HepG2 (cell line): ENCODE measurements at regions not wholly inside any gene's neighbourhood (a gene's known extent, or its start where the extent isn't known, plus 50 kb on each side); places are given as distances from the start of the nearest gene placed in this dataset.

Experiments
- ATAC-seq: fragments of 200-7000 bp; cut with Tn5 transposase; 3 replicates; pipeline ENCODE4 v1.9.1; 2020; ENCODE audit warnings: mild to moderate bottlenecking, moderate library complexity
- BruUV-seq: library from RNA; stranded (reverse); fragments of 400-500 nt; replicated peaks from 2 replicates; lab custom pipeline; 2021; lab: Mats Ljungman, UMichigan
- CTCF ChIA-PET: fragments of 300-600 bp; formaldehyde crosslinking; extraction: SDS; loops from one replicate; lab custom pipeline; 2021; ENCODE audit warnings: low total read pairs, inconsistent platforms, low intra/inter-chr PET ratio; lab: Yijun Ruan, JAX
- POLR2A ChIA-PET: fragments of 350-600 bp; sonication (Branson Sonifier 250); formaldehyde crosslinking; loops from one replicate; lab custom pipeline; 2020; ENCODE audit warnings: antibody characterized with exemption, inconsistent platforms; lab: Yijun Ruan, JAX
- DNase-seq: peaks from one replicate; pipeline ENCODE4 v3.0.0-alpha.2; 2015; ENCODE audit warnings: low spot score
- FAIRE-seq: peaks from 3 replicates; lab custom pipeline; 2011; peaks lifted over from hg19 to GRCh38; lab: Jason Lieb, UNC
- H2AFZ ChIP-seq: one replicate; pipeline ENCODE4 v1.6.1; 2011; ENCODE audit warnings: low read length, inconsistent platforms
- H3K27ac ChIP-seq: fragments of 300-600 bp; 3 replicates; pipeline ENCODE4 v1.8.0; 2011; ENCODE audit warnings: mixed run types, mild to moderate bottlenecking, mixed read lengths, low read length, inconsistent platforms; ENCODE audit not compliant: insufficient read depth; ENCODE audit errors: extremely low read length
- H3K27me3 ChIP-seq, 2 experiments: fragments of 200-600 bp in 1 of 2; 2 replicates in 1 of 2; 3 replicates in 1 of 2; pipeline versions ENCODE4 v1.6.0 to v1.8.0; 2011; ENCODE audit warnings: low read length in 2 of 2, mild to moderate bottlenecking in 2 of 2, moderate library complexity in 2 of 2, inconsistent platforms in 1 of 2; ENCODE audit not compliant: insufficient read depth in 2 of 2, control insufficient read depth in 1 of 2
- H3K36me3 ChIP-seq, 2 experiments: fragments of 200-600 bp in 1 of 2; replicated peaks in 1 of 2; 2 replicates in 1 of 2; 3 replicates in 1 of 2; pipeline versions ENCODE4 v1.5.1 to v1.8.0; 2011; ENCODE audit warnings: low read length in 2 of 2, inconsistent platforms in 1 of 2; ENCODE audit not compliant: insufficient read depth in 2 of 2, control insufficient read depth in 1 of 2
- H3K4me1 ChIP-seq: 2 replicates; pipeline ENCODE4 v1.5.1; 2012; ENCODE audit warnings: low read length, inconsistent platforms; ENCODE audit not compliant: insufficient read depth
- H3K4me2 ChIP-seq: 2 replicates; pipeline ENCODE4 v1.6.0; 2011; ENCODE audit warnings: low read depth, low read length, inconsistent platforms
- H3K4me3 ChIP-seq, 3 experiments: fragments of 200-600 bp in 1 of 3; sonication (generic), shearing (Covaris generic) in 1 of 3; replicated peaks in 1 of 3; 2 replicates each; pipeline ENCODE4 v1.5.1; 2011 to 2016; ENCODE audit warnings: low read length in 3 of 3, inconsistent platforms in 2 of 3, low read depth in 2 of 3, mild to moderate bottlenecking in 2 of 3, control low read depth in 1 of 3, mixed read lengths in 1 of 3; ENCODE audit not compliant: insufficient read depth in 1 of 3
- H3K79me2 ChIP-seq: one replicate; pipeline ENCODE4 v1.6.1; 2011; ENCODE audit warnings: low read length, inconsistent platforms; ENCODE audit not compliant: insufficient read depth
- H3K9ac ChIP-seq: 2 replicates; pipeline ENCODE4 v1.6.0; 2011; ENCODE audit warnings: mild to moderate bottlenecking, low read depth, low read length, inconsistent platforms; ENCODE audit not compliant: insufficient read depth
- H3K9me3 ChIP-seq: 2 replicates; pipeline ENCODE4 v1.5.1; 2012; ENCODE audit warnings: mild to moderate bottlenecking, low read length
- H4K20me1 ChIP-seq: 2 replicates; pipeline ENCODE4 v1.6.0; 2011; ENCODE audit warnings: inconsistent platforms, mild to moderate bottlenecking, low read length, moderate library complexity; ENCODE audit not compliant: insufficient read depth
- BCL6 ChIP-seq: IDR thresholded peaks from 2 replicates; pipeline ENCODE4 v1.6.1; 2016; ENCODE audit warnings: missing genetic modification reagents, missing compliant biosample characterization
- HNRNPK ChIP-seq: fragments of 200-400 bp; formaldehyde crosslinking; IDR thresholded peaks from 2 replicates; pipeline ENCODE4 v1.6.1; 2018; ENCODE audit warnings: low read length, low read depth, moderate library complexity, mild to moderate bottlenecking; ENCODE audit not compliant: poor library complexity, severe bottlenecking
- KLF13 ChIP-seq: sonication (generic); formaldehyde crosslinking; IDR thresholded peaks from 2 replicates; pipeline ENCODE4 v1.4.0; 2020; ENCODE audit warnings: mild to moderate bottlenecking, missing genetic modification reagents
- KLF9 ChIP-seq: IDR thresholded peaks from 2 replicates; pipeline ENCODE4 v1.6.1; 2016; ENCODE audit warnings: low read depth
- MLXIP ChIP-seq: sonication (generic); formaldehyde crosslinking; IDR thresholded peaks from 2 replicates; pipeline ENCODE4 v1.9.0; 2021; ENCODE audit warnings: missing genetic modification reagents, borderline replicate concordance
- NFATC3 ChIP-seq: sonication (generic); formaldehyde crosslinking; IDR thresholded peaks from 2 replicates; pipeline ENCODE4 v1.5.1; 2020; ENCODE audit warnings: mild to moderate bottlenecking, missing genetic modification reagents
- NKX3-1 ChIP-seq: sonication (generic); formaldehyde crosslinking; IDR thresholded peaks from 2 replicates; pipeline ENCODE4 v1.5.0; 2020; ENCODE audit warnings: missing genetic modification reagents
- SMYD3 ChIP-seq: sonication (generic); formaldehyde crosslinking; IDR thresholded peaks from 2 replicates; pipeline ENCODE4 v1.8.1; 2023; ENCODE audit warnings: mild to moderate bottlenecking, missing genetic modification reagents
- SSRP1 ChIP-seq: IDR thresholded peaks from 2 replicates; pipeline ENCODE4 v1.6.1; 2016; ENCODE audit warnings: control low read depth
- SYNCRIP ChIP-seq: fragments of 200-400 bp; formaldehyde crosslinking; IDR thresholded peaks from 2 replicates; pipeline ENCODE4 v1.6.1; 2018; ENCODE audit warnings: mild to moderate bottlenecking, low read depth, low read length; ENCODE audit not compliant: insufficient read depth
- ZNF276 ChIP-seq: sonication (generic); formaldehyde crosslinking; IDR thresholded peaks from 2 replicates; pipeline ENCODE4 v1.4.0; 2020; ENCODE audit warnings: mild to moderate bottlenecking, low read depth, missing genetic modification reagents
- ZNF547 ChIP-seq: sonication (generic); formaldehyde crosslinking; IDR thresholded peaks from 2 replicates; pipeline ENCODE4 v1.5.1; 2020; ENCODE audit warnings: mild to moderate bottlenecking, missing genetic modification reagents
- ZNF557 ChIP-seq: sonication (generic); formaldehyde crosslinking; IDR thresholded peaks from 2 replicates; pipeline ENCODE4 v1.4.0; 2020; ENCODE audit warnings: missing genetic modification reagents
- ZNF615 ChIP-seq: sonication (generic); formaldehyde crosslinking; IDR thresholded peaks from 2 replicates; pipeline ENCODE4 v1.5.0; 2020; ENCODE audit warnings: mild to moderate bottlenecking, missing genetic modification reagents, borderline replicate concordance
- ZNF879 ChIP-seq: sonication (generic); formaldehyde crosslinking; IDR thresholded peaks from 2 replicates; pipeline ENCODE4 v1.8.1; 2023; ENCODE audit warnings: missing genetic modification reagents
- WGBS: methylation state at CpG from one replicate; pipeline ENCODE4 v1.1.6; 2017; ENCODE audit warnings: low lambda C conversion rate; 5-methylcytosine and 5-hydroxymethylcytosine counted together
- in situ Hi-C: cut with HindIII; loops from 2 replicates; pipeline ENCODE4 v1.10.0; 2017; ENCODE audit warnings: low pct_unique_long_range_greater_than_20kb; ENCODE audit not compliant: extremely low pct_ligation_motif_present
- intact Hi-C: fragments of 100-400 bp; cut with micrococcal nuclease; formaldehyde crosslinking; loops from one replicate; pipeline ENCODE4 v1.10.0; 2022; ENCODE audit not compliant: unreplicated experiment
- TF ChIP-seq, protein P1 (sequence below): IDR thresholded peaks from 2 replicates; pipeline ENCODE4 v1.6.1; 2016; ENCODE audit warnings: mild to moderate bottlenecking, missing biosample characterization, missing genetic modification reagents

DNA sequence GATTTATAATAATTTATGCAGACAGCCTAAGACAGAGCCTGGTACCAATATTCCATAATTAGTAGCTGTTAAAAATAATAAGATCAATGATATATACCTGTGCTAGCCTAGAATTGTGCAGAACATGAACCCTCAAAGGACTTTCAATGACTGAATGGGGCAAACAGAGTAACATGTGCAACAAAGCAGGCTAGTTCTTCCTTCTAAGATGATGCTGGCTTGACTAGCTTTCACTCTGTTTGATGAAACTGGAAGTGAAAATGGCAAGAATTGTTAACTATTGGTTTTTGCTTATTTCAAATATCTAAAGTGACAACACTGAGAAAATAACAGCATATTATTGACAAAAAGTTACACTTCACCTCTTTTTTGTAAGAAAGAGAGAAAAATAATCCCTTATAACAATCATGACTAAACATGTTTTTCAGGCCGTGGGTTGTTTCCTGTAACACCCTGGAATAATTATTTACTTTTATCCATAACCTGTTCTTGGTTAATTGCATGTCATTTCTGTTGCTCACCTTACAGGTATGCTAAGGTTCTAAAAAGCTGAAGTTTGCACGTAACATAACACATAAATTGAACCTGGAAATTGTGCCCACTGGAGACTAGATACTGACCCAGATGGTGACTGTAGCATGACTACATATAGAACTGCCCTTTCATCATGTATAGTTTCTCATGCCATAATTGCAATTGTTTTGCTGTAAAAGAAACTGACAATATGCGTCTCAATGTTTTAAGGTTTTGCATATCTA, 108.7 kb downstream of the C18orf54 start:
- intact Hi-C loops (no loop called here), in situ Hi-C loops (no loop called here)
- no peak overlapping the region for H2AFZ ChIP-seq
- no peaks in the 10 kb centered on the region for H3K27me3 ChIP-seq
- no peaks in the 10 kb centered on the region for H3K36me3 ChIP-seq
- H3K4me3 ChIP-seq: no peak overlapping the region
- no peaks in the 10 kb centered on the region for H3K9me3 ChIP-seq
- no peak for TF ChIP-seq SSRP1 (CRISPR knock-in tag)
- no peak for TF ChIP-seq ZNF276 (CRISPR knock-in tag)
- no peak for TF ChIP-seq HNRNPK
- no peak for TF ChIP-seq KLF13 (CRISPR knock-in tag)
- no peak for TF ChIP-seq BCL6
- no peak for TF ChIP-seq ZNF615
- TF ChIP-seq MLXIP: no peak
- TF ChIP-seq NFATC3 (CRISPR knock-in tag): no peak
- no peak for TF ChIP-seq ZNF547 (CRISPR knock-in tag)
- no peak for TF ChIP-seq SMYD3 (CRISPR knock-in tag)
- TF ChIP-seq NKX3-1 (CRISPR knock-in tag): no peak
- TF ChIP-seq, protein P1, sequence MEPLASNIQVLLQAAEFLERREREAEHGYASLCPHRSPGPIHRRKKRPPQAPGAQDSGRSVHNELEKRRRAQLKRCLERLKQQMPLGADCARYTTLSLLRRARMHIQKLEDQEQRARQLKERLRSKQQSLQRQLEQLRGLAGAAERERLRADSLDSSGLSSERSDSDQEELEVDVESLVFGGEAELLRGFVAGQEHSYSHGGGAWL (CRISPR knock-in tag): no peak
- TF ChIP-seq ZNF557 (CRISPR knock-in tag): no peak
- TF ChIP-seq KLF9 (CRISPR knock-in tag): no peak
- TF ChIP-seq SYNCRIP: no peak
- no peak for TF ChIP-seq ZNF879 (CRISPR knock-in tag)
- CTCF ChIA-PET: no interaction called here
- H3K4me2 ChIP-seq: no peak overlapping the region
- POLR2A ChIA-PET: no interaction called here
- ATAC-seq (no peak), FAIRE-seq (no peak), DNase-seq (no peak)
- no peaks in the 10 kb centered on the region for H3K4me1 ChIP-seq
- 1% methylated on average over 3 of the region's 3 CpGs for WGBS
- no peak overlapping the region for H3K27ac ChIP-seq
- no peaks in the 10 kb centered on the region for H3K79me2 ChIP-seq
- BruUV-seq: no TSS peak
- H3K9ac ChIP-seq: no peak overlapping the region
- no peaks in the 10 kb centered on the region for H4K20me1 ChIP-seq
